Hepatocyte (in vitro differentiated cells): ENCODE measurements at regions not wholly inside any gene's neighbourhood (a gene's known extent, or its start where the extent isn't known, plus 50 kb on each side); places are given as distances from the start of the nearest gene placed in this dataset.
"Not testable (repeated sequence)": the region's sequence is repeated elsewhere in the genome, so short reads cannot be mapped to it uniquely, and the experiment has no call there.

Source experiments
- DNase-seq: peaks from one replicate; pipeline ENCODE4 v3.0.0-alpha.2; 2016; ENCODE audit warnings: low spot score
- H2AFZ ChIP-seq: fragments of 200-600 bp; sonication (generic); 2 replicates; pipeline ENCODE4 v1.6.0; 2016; ENCODE audit warnings: antibody characterized with exemption, mild to moderate bottlenecking
- H3K27ac ChIP-seq: fragments of 200-600 bp; sonication (generic); 2 replicates; pipeline ENCODE4 v1.5.1; 2016; ENCODE audit warnings: mild to moderate bottlenecking
- H3K27me3 ChIP-seq: fragments of 200-600 bp; sonication (generic); 2 replicates; pipeline ENCODE4 v1.6.1; 2016
- H3K36me3 ChIP-seq: fragments of 200-600 bp; sonication (generic); replicated peaks from 2 replicates; pipeline ENCODE4 v1.5.1; 2016; ENCODE audit warnings: low read depth; ENCODE audit not compliant: insufficient read depth
- H3K4me1 ChIP-seq: fragments of 200-600 bp; sonication (generic); 2 replicates; pipeline ENCODE4 v1.5.1; 2016; ENCODE audit warnings: mild to moderate bottlenecking, moderate library complexity; ENCODE audit not compliant: insufficient read depth
- H3K4me2 ChIP-seq: fragments of 200-600 bp; sonication (generic); 2 replicates; pipeline ENCODE4 v1.6.0; 2016
- H3K4me3 ChIP-seq: fragments of 200-600 bp; sonication (generic); 2 replicates; pipeline ENCODE4 v1.5.1; 2016; ENCODE audit warnings: mild to moderate bottlenecking
- H3K79me2 ChIP-seq: fragments of 200-600 bp; sonication (generic); 2 replicates; pipeline ENCODE4 v1.6.0; 2017; ENCODE audit warnings: mild to moderate bottlenecking
- H3K9me2 ChIP-seq: fragments of 200-600 bp; sonication (generic); replicated peaks from 2 replicates; pipeline ENCODE4 v1.6.0; 2017; ENCODE audit warnings: mild to moderate bottlenecking; ENCODE audit not compliant: insufficient read depth
- H3K9me3 ChIP-seq: fragments of 200-600 bp; sonication (generic); 2 replicates; pipeline ENCODE4 v1.5.1; 2016; ENCODE audit warnings: low read depth, mild to moderate bottlenecking
- H4K20me1 ChIP-seq: fragments of 200-600 bp; sonication (generic); 2 replicates; pipeline ENCODE4 v1.6.0; 2016; ENCODE audit warnings: mild to moderate bottlenecking; ENCODE audit not compliant: insufficient read depth, poor library complexity, severe bottlenecking
- CTCF ChIP-seq: fragments of 200-600 bp; sonication (generic); IDR thresholded peaks from 2 replicates; pipeline ENCODE4 v1.5.1; 2016; ENCODE audit warnings: antibody characterized with exemption, mild to moderate bottlenecking; ENCODE audit not compliant: poor library complexity
- EZH2 ChIP-seq: fragments of 200-600 bp; sonication (generic); IDR thresholded peaks from 2 replicates; pipeline ENCODE4 v1.6.1; 2016; ENCODE audit warnings: antibody characterized with exemption, mild to moderate bottlenecking, borderline replicate concordance
- EZH2phosphoT487 ChIP-seq: fragments of 200-600 bp; sonication (generic); IDR thresholded peaks from one replicate; pipeline ENCODE4 v1.6.1; 2018; ENCODE audit warnings: antibody characterized with exemption, mild to moderate bottlenecking, low read depth, moderate library complexity; ENCODE audit not compliant: unreplicated experiment, severe bottlenecking
- WGBS: methylation state at CpG from one replicate; pipeline ENCODE4 v1.1.6; 2016; ENCODE audit warnings: low lambda C conversion rate; ENCODE audit errors: missing lambda C conversion rate; 5-methylcytosine and 5-hydroxymethylcytosine counted together

- no peak for DNase-seq
- no peak overlapping the region for H3K4me2 ChIP-seq
- no peaks in the 10 kb centered on the region for H3K9me3 ChIP-seq
- no peaks in the 10 kb centered on the region for H3K27me3 ChIP-seq
- no peaks in the 10 kb centered on the region for H3K4me1 ChIP-seq
- H4K20me1 ChIP-seq: no peaks in the 10 kb centered on the region
- H3K27ac ChIP-seq: no peak overlapping the region
- 75% methylated on average over 9 of the region's 9 CpGs for WGBS
- TF ChIP-seq EZH2phosphoT487: no peak
- no peak overlapping the region for H3K4me3 ChIP-seq
- H3K36me3 ChIP-seq: no peaks in the 10 kb centered on the region
- no peaks in the 10 kb centered on the region for H3K79me2 ChIP-seq
- no peaks in the 10 kb centered on the region for H3K9me2 ChIP-seq
- no peak overlapping the region for H2AFZ ChIP-seq
These were observed 125.7 kb downstream of the CRLF2 start for GRCh38 chrX:1086444-1087409.

- WGBS: 84% methylated on average over 2 of the region's 2 CpGs
- not testable (repeated sequence) for H3K9me3 ChIP-seq, H3K27ac ChIP-seq, H3K4me3 ChIP-seq, H3K9me2 ChIP-seq, H4K20me1 ChIP-seq, H3K4me1 ChIP-seq, H3K79me2 ChIP-seq, H3K27me3 ChIP-seq, H3K36me3 ChIP-seq, H3K4me2 ChIP-seq, H2AFZ ChIP-seq, DNase-seq
These were observed 126.6 kb downstream of the CRLF2 start for GRCh38 chrX:1085871-1086270.

GRCh38 chrX:1084689-1085088 is 127.8 kb downstream of the CRLF2 start:
- Histone ChIP-seq H3K27me3 (no peaks in the 10 kb centered on the region), H3K4me1 (no peaks in the 10 kb centered on the region), H3K4me2 (no peak overlapping the region), H2AFZ (no peak overlapping the region), H4K20me1 (no peaks in the 10 kb centered on the region), H3K9me2 (no peaks in the 10 kb centered on the region), H3K4me3 (no peak overlapping the region), H3K27ac (no peak overlapping the region), H3K36me3 (no peaks in the 10 kb centered on the region), H3K9me3 (no peaks in the 10 kb centered on the region), H3K79me2 (no peaks in the 10 kb centered on the region)
- no peak for TF ChIP-seq CTCF
- TF ChIP-seq EZH2phosphoT487: no peak
- TF ChIP-seq EZH2: no peak
- no peak for DNase-seq
- 78% methylated on average over 6 of the region's 6 CpGs for WGBS

DNA sequence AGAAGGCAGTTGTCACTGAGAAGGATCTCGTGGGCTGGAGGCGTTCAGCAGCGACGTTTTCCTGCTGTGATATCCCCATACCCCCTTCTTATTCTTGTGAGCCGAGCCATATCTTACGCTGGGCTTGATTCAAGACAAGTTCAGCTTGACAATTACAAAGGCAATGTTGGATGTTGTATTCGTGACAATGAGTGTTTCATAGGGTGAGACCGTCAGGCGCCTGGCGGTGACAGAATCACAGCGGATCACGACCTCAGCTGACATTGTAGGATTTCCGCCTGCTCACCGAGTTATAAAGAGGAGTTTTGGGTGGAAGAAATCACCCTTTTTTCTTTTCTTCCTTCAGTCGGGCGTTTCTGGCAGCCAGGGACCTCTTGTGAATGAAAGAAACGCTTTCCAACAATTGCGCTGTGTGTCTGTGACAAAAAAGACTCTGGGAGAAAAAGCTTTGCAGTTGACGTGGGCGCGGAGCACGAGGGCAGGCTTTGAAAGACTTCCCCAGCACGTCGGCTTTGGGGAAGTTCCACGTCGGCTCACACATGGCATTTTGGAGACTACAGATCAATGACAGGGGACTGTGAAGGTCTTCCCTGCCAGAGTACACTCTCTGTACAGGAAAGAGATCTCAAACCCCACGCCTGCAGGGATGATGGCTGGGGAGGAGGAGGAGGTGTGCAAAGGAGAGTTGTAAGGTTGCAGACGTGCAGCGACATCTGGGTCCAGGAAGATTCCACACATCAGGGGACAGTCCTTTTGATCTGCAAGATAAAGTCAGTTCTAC is 135.4 kb downstream of the CRLF2 start:
- Histone ChIP-seq H3K4me2 (no peak overlapping the region), H2AFZ (no peak overlapping the region), H4K20me1 (no peaks in the 10 kb centered on the region), H3K9me2 (no peaks in the 10 kb centered on the region), H3K27ac (no peak overlapping the region), H3K79me2 (no peaks in the 10 kb centered on the region), H3K27me3 (no peaks in the 10 kb centered on the region), H3K36me3 (no peaks in the 10 kb centered on the region), H3K4me1 (no peaks in the 10 kb centered on the region), H3K9me3 (no peaks in the 10 kb centered on the region), H3K4me3 (no peak overlapping the region)
- 67% methylated on average over 29 of the region's 29 CpGs for WGBS
- TF ChIP-seq CTCF: no peak
- TF ChIP-seq EZH2phosphoT487: no peak
- no peak for TF ChIP-seq EZH2
- DNase-seq: no peak
